ENCODE measurements at regions not wholly inside any gene's neighbourhood (a gene's known extent, or its start where the extent isn't known, plus 50 kb on each side); places are given as distances from the start of the nearest gene placed in this dataset.

DNA sequence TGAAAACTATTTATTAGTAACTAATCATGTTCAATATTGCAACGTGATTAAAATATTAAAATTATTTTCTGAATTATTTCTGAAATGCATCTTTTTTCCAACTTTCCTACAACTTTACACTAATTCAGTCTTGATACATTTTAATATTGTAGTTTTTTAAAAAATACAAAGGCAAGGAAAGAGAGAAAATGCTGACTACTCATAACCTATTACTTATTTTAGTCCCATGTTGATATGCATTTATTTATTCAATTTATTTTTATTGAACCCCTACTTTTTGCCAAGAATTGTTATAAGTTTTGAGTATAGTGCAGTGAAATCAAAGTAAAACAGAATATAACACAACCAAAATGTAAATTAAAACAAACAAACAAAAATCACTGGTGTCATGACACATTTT lies 978.2 kb downstream of the CDH9 start:
- Histone ChIP-seq H3K4me1 (ENCODE audit: low read length) (no peaks in the 10 kb centered on the region), H3F3A (ENCODE audit: insufficient read depth, low read length) (no peaks in the 10 kb centered on the region), H3K4me3 (ENCODE audit: low read length) (no peak overlapping the region), H3K79me2 (ENCODE audit: low read length) (no peaks in the 10 kb centered on the region), H3K9ac (ENCODE audit: low read length) (no peak overlapping the region), H3K9me2 (replicated peaks; ENCODE audit: insufficient read depth, low read length) (no peaks in the 10 kb centered on the region), H3K27me3 (replicated peaks; ENCODE audit: insufficient read depth, low read length) (no peaks in the 10 kb centered on the region), H3K27ac (ENCODE audit: low read length) (no peak overlapping the region), H3K4me2 (ENCODE audit: low read depth, low read length) (no peak overlapping the region), H3K36me3 (replicated peaks; ENCODE audit: insufficient read depth, low read length) (no peaks in the 10 kb centered on the region), H2AFZ (ENCODE audit: low read length) (no peak overlapping the region), H4K20me1 (ENCODE audit: insufficient read depth, low read length) (no peaks in the 10 kb centered on the region), H3K9me3 (replicated peaks; ENCODE audit: insufficient read depth, low read length) (no peaks in the 10 kb centered on the region)
- no peak for TF ChIP-seq EZH2phosphoT487 (IDR thresholded peaks at IDR 0.05; ENCODE audit: low read length)
- DNase-seq, result no peak

DNA sequence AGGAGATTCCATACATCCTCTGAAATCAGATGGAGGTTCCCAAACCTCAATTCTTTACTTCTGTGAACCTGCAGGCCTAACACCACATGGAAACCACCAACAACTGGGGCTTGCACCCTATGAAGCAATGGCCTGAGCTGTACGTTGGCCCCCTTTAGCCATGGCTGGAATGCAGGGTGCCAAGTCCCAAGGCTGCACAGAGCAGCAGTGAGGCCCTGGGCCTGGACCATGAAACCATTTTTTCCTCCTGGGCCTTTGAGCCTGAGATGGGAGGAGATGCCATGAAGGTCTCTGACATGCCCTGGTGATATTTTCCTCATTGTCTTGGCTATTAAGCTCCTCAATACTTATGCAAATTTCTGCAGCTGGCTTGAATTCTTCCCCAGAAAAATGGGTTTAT lies 983.8 kb downstream of the CDH9 start:
- no peak for TF ChIP-seq EZH2phosphoT487 (IDR thresholded peaks at IDR 0.05; ENCODE audit: low read length)
- TF ChIP-seq, protein P1, sequence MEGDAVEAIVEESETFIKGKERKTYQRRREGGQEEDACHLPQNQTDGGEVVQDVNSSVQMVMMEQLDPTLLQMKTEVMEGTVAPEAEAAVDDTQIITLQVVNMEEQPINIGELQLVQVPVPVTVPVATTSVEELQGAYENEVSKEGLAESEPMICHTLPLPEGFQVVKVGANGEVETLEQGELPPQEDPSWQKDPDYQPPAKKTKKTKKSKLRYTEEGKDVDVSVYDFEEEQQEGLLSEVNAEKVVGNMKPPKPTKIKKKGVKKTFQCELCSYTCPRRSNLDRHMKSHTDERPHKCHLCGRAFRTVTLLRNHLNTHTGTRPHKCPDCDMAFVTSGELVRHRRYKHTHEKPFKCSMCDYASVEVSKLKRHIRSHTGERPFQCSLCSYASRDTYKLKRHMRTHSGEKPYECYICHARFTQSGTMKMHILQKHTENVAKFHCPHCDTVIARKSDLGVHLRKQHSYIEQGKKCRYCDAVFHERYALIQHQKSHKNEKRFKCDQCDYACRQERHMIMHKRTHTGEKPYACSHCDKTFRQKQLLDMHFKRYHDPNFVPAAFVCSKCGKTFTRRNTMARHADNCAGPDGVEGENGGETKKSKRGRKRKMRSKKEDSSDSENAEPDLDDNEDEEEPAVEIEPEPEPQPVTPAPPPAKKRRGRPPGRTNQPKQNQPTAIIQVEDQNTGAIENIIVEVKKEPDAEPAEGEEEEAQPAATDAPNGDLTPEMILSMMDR (IDR thresholded peaks at IDR 0.05; ENCODE audit: low read length), result no peak
- TF ChIP-seq EZH2 (optimal IDR thresholded peaks at IDR 0.05; ENCODE audit: low read depth, low read length), result no peak
- Histone ChIP-seq H3K9ac (ENCODE audit: low read length) (no peak overlapping the region), H3K79me2 (ENCODE audit: low read length) (no peaks in the 10 kb centered on the region), H3F3A (ENCODE audit: insufficient read depth, low read length) (no peaks in the 10 kb centered on the region), H3K4me1 (ENCODE audit: low read length) (no peaks in the 10 kb centered on the region), H4K20me1 (ENCODE audit: insufficient read depth, low read length) (no peaks in the 10 kb centered on the region), H3K36me3 (replicated peaks; ENCODE audit: insufficient read depth, low read length) (no peaks in the 10 kb centered on the region), H3K9me3 (replicated peaks; ENCODE audit: insufficient read depth, low read length) (no peaks in the 10 kb centered on the region), H3K4me2 (ENCODE audit: low read depth, low read length) (no peak overlapping the region), H3K9me2 (replicated peaks; ENCODE audit: insufficient read depth, low read length) (no peaks in the 10 kb centered on the region), H3K4me3 (ENCODE audit: low read length) (no peak overlapping the region), H2AFZ (ENCODE audit: low read length) (no peak overlapping the region), H3K27ac (ENCODE audit: low read length) (no peak overlapping the region), H3K27me3 (replicated peaks; ENCODE audit: insufficient read depth, low read length) (no peaks in the 10 kb centered on the region)
- no peak for DNase-seq

DNA sequence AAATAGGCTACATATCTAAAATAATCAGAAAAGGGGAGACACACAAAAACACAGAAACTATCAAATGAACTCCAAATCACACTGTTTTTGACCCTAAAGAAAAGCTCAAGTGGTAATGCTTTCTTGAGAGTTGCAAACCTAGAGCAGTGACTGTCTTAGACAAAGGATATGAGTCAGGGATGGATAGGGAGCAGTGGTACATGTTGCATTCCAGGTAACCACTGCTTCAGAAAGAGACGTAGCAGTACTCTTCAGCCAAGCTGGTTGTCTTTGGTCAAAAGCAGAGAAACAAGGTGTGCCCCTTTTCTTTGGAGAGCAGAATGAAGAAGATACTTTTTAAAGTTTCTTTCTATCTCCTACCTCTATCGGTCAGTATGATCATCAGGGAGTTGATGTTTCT lies 1003.6 kb downstream of the CDH9 start:
- H3K36me3 ChIP-seq (replicated peaks; ENCODE audit: insufficient read depth, low read length), result no peaks in the 10 kb centered on the region
- H3K27ac ChIP-seq (ENCODE audit: low read length), result no peak overlapping the region
- H3K9me2 ChIP-seq (replicated peaks; ENCODE audit: insufficient read depth, low read length), result no peaks in the 10 kb centered on the region
- no peaks in the 10 kb centered on the region for H3K79me2 ChIP-seq (ENCODE audit: low read length)
- no peaks in the 10 kb centered on the region for H3K27me3 ChIP-seq (replicated peaks; ENCODE audit: insufficient read depth, low read length)
- no peaks in the 10 kb centered on the region for H3F3A ChIP-seq (ENCODE audit: insufficient read depth, low read length)
- no peak overlapping the region for H3K4me2 ChIP-seq (ENCODE audit: low read depth, low read length)
- no peaks in the 10 kb centered on the region for H4K20me1 ChIP-seq (ENCODE audit: insufficient read depth, low read length)
- no peak overlapping the region for H3K4me3 ChIP-seq (ENCODE audit: low read length)
- H3K9ac ChIP-seq (ENCODE audit: low read length), result no peak overlapping the region
- TF ChIP-seq EZH2phosphoT487 (IDR thresholded peaks at IDR 0.05; ENCODE audit: low read length) (no peak), EZH2 (optimal IDR thresholded peaks at IDR 0.05; ENCODE audit: low read depth, low read length) (no peak)
- TF ChIP-seq, protein P1 (IDR thresholded peaks at IDR 0.05; ENCODE audit: low read length), result no peak
- no peak for DNase-seq
- H2AFZ ChIP-seq (ENCODE audit: low read length), result no peak overlapping the region
- no peaks in the 10 kb centered on the region for H3K4me1 ChIP-seq (ENCODE audit: low read length)
- no peaks in the 10 kb centered on the region for H3K9me3 ChIP-seq (replicated peaks; ENCODE audit: insufficient read depth, low read length)

DNA sequence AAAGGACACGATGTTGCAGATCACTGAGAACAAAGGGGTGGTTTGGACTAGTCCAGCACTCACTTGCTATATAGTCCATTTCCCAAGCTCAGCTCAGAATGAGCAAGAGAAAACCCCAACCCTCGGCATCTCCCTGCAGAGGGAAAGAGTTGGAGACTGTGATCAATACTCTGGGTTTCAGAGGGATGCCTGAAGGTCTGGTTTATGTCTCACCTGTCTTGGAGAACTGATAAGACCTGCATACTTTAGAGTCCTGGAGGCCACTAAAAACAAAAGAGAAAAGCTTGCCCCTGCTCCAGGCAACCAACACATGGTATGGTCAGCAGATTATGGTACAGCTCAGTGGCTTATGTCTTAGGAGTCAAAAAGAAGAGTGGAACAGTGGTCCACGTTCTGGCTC lies 1006.9 kb downstream of the CDH9 start:
- no peak overlapping the region for H3K4me2 ChIP-seq (ENCODE audit: low read depth, low read length)
- no peaks in the 10 kb centered on the region for H3K27me3 ChIP-seq (replicated peaks; ENCODE audit: insufficient read depth, low read length)
- no peak overlapping the region for H2AFZ ChIP-seq (ENCODE audit: low read length)
- DNase-seq, result no peak
- no peaks in the 10 kb centered on the region for H4K20me1 ChIP-seq (ENCODE audit: insufficient read depth, low read length)
- H3K9me2 ChIP-seq (replicated peaks; ENCODE audit: insufficient read depth, low read length), result no peaks in the 10 kb centered on the region
- no peak overlapping the region for H3K27ac ChIP-seq (ENCODE audit: low read length)
- H3K79me2 ChIP-seq (ENCODE audit: low read length), result no peaks in the 10 kb centered on the region
- TF ChIP-seq EZH2 (optimal IDR thresholded peaks at IDR 0.05; ENCODE audit: low read depth, low read length), result no peak
- no peaks in the 10 kb centered on the region for H3K4me1 ChIP-seq (ENCODE audit: low read length)
- H3K9ac ChIP-seq (ENCODE audit: low read length), result no peak overlapping the region
- H3K4me3 ChIP-seq (ENCODE audit: low read length), result no peak overlapping the region
- no peaks in the 10 kb centered on the region for H3F3A ChIP-seq (ENCODE audit: insufficient read depth, low read length)
- H3K36me3 ChIP-seq (replicated peaks; ENCODE audit: insufficient read depth, low read length), result no peaks in the 10 kb centered on the region
- H3K9me3 ChIP-seq (replicated peaks; ENCODE audit: insufficient read depth, low read length), result no peaks in the 10 kb centered on the region

Measured in MM.1S (cell line).